ENCODE measurements at regions not wholly inside any gene's neighbourhood (a gene's known extent, or its start where the extent isn't known, plus 50 kb on each side); places are given as distances from the start of the nearest gene placed in this dataset.
"Not testable (repeated sequence)": the region's sequence is repeated elsewhere in the genome, so short reads cannot be mapped to it uniquely, and the experiment has no call there.

DNA sequence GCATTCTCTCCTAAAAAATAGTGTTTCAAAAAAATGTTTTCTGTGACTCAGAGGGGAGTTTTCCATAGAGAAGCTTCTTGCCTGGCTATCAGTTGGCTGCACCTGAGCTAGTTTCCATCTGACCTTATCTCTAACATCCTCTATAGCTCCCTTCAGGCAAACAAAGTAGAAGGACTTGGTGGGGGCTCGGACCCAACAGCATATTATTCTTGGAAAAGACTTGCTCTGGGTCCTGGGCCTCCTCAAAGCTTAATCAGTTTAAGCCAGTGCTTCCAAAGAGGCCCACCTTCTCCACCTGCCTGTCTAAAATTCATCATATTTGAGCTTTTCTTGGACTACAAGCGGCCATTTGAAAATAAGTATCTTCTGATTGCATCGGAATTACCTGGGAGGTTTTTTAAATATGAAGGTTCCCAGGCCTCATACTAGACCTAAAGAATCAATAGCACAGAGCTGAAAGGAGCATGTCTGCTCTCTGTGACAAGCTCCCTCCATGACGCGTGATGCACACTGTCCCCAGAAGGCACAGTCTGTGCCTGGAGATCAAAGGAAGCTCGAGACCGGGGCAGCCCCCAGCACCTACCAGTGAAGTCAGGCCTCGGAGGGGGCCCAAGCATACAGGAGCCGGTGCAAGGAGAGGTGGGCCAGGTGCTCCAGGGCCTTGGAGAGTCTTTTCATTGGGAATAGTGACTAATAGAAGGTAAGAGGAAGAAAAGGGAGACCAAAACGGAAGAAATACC, 80.6 kb upstream of the HIVEP1 start:
- no peak overlapping the region for H3K4me3 ChIP-seq (ENCODE audit: low read depth in 2 of 2, low read length in 2 of 2)
- no peaks in the 10 kb centered on the region for H3K36me3 ChIP-seq (ENCODE audit: control insufficient read depth, insufficient read depth, low read length)
- CTCF ChIA-PET, result no interaction called here
- DNase-seq (ENCODE audit: low read depth, low spot score) (no peak), ATAC-seq (no peak)
- no peaks in the 10 kb centered on the region for H3K27me3 ChIP-seq (ENCODE audit: control insufficient read depth, insufficient read depth, low read length)
- H3K4me1 ChIP-seq (ENCODE audit: control insufficient read depth, insufficient read depth, low read length), result no peaks in the 10 kb centered on the region
- no peaks in the 10 kb centered on the region for H3K9me3 ChIP-seq (ENCODE audit: control insufficient read depth, insufficient read depth, low read depth, low read length)
- BruUV-seq (replicated peaks), result no TSS peak
- POLR2A ChIA-PET, result no interaction called here
- in situ Hi-C loops (cut with HindIII; ENCODE audit: low pct_unique_long_range_greater_than_20kb, low sequenced_read_pairs), result no loop called here
- TF ChIP-seq, protein P1, sequence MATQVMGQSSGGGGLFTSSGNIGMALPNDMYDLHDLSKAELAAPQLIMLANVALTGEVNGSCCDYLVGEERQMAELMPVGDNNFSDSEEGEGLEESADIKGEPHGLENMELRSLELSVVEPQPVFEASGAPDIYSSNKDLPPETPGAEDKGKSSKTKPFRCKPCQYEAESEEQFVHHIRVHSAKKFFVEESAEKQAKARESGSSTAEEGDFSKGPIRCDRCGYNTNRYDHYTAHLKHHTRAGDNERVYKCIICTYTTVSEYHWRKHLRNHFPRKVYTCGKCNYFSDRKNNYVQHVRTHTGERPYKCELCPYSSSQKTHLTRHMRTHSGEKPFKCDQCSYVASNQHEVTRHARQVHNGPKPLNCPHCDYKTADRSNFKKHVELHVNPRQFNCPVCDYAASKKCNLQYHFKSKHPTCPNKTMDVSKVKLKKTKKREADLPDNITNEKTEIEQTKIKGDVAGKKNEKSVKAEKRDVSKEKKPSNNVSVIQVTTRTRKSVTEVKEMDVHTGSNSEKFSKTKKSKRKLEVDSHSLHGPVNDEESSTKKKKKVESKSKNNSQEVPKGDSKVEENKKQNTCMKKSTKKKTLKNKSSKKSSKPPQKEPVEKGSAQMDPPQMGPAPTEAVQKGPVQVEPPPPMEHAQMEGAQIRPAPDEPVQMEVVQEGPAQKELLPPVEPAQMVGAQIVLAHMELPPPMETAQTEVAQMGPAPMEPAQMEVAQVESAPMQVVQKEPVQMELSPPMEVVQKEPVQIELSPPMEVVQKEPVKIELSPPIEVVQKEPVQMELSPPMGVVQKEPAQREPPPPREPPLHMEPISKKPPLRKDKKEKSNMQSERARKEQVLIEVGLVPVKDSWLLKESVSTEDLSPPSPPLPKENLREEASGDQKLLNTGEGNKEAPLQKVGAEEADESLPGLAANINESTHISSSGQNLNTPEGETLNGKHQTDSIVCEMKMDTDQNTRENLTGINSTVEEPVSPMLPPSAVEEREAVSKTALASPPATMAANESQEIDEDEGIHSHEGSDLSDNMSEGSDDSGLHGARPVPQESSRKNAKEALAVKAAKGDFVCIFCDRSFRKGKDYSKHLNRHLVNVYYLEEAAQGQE (IDR thresholded peaks at IDR 0.05; ENCODE audit: insufficient read depth in 1 of 2, low read depth in 2 of 2, low read length in 1 of 2), result no peak
- TF ChIP-seq TCF7L2 (IDR thresholded peaks at IDR 0.05; ENCODE audit: low read depth, low read length) (no peak), POLR2AphosphoS5 (IDR thresholded peaks at IDR 0.05; ENCODE audit: low read depth, low read length) (no peak), SIN3A (IDR thresholded peaks at IDR 0.05; ENCODE audit: borderline replicate concordance, insufficient read depth, low read depth, low read length) (no peak)
- TF ChIP-seq, protein P2, sequence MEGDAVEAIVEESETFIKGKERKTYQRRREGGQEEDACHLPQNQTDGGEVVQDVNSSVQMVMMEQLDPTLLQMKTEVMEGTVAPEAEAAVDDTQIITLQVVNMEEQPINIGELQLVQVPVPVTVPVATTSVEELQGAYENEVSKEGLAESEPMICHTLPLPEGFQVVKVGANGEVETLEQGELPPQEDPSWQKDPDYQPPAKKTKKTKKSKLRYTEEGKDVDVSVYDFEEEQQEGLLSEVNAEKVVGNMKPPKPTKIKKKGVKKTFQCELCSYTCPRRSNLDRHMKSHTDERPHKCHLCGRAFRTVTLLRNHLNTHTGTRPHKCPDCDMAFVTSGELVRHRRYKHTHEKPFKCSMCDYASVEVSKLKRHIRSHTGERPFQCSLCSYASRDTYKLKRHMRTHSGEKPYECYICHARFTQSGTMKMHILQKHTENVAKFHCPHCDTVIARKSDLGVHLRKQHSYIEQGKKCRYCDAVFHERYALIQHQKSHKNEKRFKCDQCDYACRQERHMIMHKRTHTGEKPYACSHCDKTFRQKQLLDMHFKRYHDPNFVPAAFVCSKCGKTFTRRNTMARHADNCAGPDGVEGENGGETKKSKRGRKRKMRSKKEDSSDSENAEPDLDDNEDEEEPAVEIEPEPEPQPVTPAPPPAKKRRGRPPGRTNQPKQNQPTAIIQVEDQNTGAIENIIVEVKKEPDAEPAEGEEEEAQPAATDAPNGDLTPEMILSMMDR (IDR thresholded peaks at IDR 0.05), result no peak
- no peak overlapping the region for H3K27ac ChIP-seq (ENCODE audit: low read length)
- intact Hi-C loops (cut with micrococcal nuclease; ENCODE audit: unreplicated experiment), result loop anchor here (10.0 kb wide), 1 partner anchor 303 kb away; no protein-coding TSS in a partner anchor

DNA sequence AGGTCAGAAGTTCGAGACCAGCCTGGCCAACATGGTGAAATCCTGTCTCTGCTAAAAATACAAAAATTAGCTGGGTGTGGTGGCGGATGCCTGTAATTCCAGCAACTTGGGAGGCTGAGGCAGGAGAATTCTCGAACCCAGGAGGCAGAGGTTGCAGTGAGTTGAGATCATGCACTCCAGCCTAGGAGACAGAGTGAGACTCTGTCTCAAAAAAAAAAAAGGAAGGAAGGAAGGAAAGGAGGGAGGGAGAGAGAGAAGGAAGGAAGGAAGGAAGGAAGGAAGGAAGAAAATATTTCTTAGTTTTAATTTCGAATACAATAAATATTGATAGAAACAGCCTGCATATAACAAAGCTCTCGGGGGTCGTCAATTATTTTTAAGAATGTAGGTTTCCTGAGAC, 81.3 kb upstream of the HIVEP1 start:
- H3K27me3 ChIP-seq (ENCODE audit: control insufficient read depth, insufficient read depth, low read length); POLR2A ChIA-PET; ATAC-seq; CTCF ChIA-PET; H3K4me1 ChIP-seq (ENCODE audit: control insufficient read depth, insufficient read depth, low read length); H3K9me3 ChIP-seq (ENCODE audit: control insufficient read depth, insufficient read depth, low read depth, low read length); H3K27ac ChIP-seq (ENCODE audit: low read length); BruUV-seq (replicated peaks); H3K4me3 ChIP-seq (ENCODE audit: low read depth in 2 of 2, low read length in 2 of 2); in situ Hi-C loops (cut with HindIII; ENCODE audit: low pct_unique_long_range_greater_than_20kb, low sequenced_read_pairs); H3K36me3 ChIP-seq (ENCODE audit: control insufficient read depth, insufficient read depth, low read length); DNase-seq (ENCODE audit: low read depth, low spot score): not testable (repeated sequence)
- intact Hi-C loops (cut with micrococcal nuclease; ENCODE audit: unreplicated experiment), result loop anchor here (10.0 kb wide), 1 partner anchor 304 kb away; no protein-coding TSS in a partner anchor

DNA sequence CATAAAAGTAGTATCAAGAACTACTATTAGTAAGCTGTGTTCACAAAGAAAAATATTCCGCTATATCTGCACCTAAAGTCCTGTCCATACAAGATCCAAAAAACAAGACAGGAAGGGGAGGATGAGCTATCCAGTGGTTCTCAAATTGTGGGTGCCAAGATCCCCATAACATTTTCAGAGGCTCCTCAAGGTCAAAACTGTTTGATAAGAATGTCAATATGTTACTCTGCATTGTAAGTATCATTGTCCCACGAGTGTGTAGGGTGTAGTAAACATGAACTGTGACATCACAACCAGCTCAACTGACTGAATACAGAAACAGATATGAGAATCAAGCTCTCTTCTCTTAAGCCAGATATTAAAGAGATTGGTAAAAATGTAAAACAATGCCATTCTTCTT, 81.9 kb upstream of the HIVEP1 start:
- no peaks in the 10 kb centered on the region for H3K36me3 ChIP-seq (ENCODE audit: control insufficient read depth, insufficient read depth, low read length)
- ChIA-PET POLR2A (no interaction called here), CTCF (no interaction called here)
- no peak for DNase-seq (ENCODE audit: low read depth, low spot score)
- intact Hi-C loops (cut with micrococcal nuclease; ENCODE audit: unreplicated experiment), result loop anchor here (10.0 kb wide), 1 partner anchor 305 kb away; no protein-coding TSS in a partner anchor
- no peaks in the 10 kb centered on the region for H3K9me3 ChIP-seq (ENCODE audit: control insufficient read depth, insufficient read depth, low read depth, low read length)
- H3K27me3 ChIP-seq (ENCODE audit: control insufficient read depth, insufficient read depth, low read length), result no peaks in the 10 kb centered on the region
- TF ChIP-seq, protein P2 (IDR thresholded peaks at IDR 0.05), result no peak
- TF ChIP-seq, protein P1 (IDR thresholded peaks at IDR 0.05; ENCODE audit: insufficient read depth in 1 of 2, low read depth in 2 of 2, low read length in 1 of 2), result no peak
- TF ChIP-seq POLR2AphosphoS5 (IDR thresholded peaks at IDR 0.05; ENCODE audit: low read depth, low read length), result no peak
- TF ChIP-seq SIN3A (IDR thresholded peaks at IDR 0.05; ENCODE audit: borderline replicate concordance, insufficient read depth, low read depth, low read length), result no peak
- no peak for TF ChIP-seq TCF7L2 (IDR thresholded peaks at IDR 0.05; ENCODE audit: low read depth, low read length)
- H3K4me1 ChIP-seq (ENCODE audit: control insufficient read depth, insufficient read depth, low read length), result no peaks in the 10 kb centered on the region
- ATAC-seq, result no peak
- H3K27ac ChIP-seq (ENCODE audit: low read length), result no peak overlapping the region
- no peak overlapping the region for H3K4me3 ChIP-seq (ENCODE audit: low read depth in 2 of 2, low read length in 2 of 2)
- in situ Hi-C loops (cut with HindIII; ENCODE audit: low pct_unique_long_range_greater_than_20kb, low sequenced_read_pairs), result no loop called here
- BruUV-seq (replicated peaks), result no TSS peak
